Hematopoietic multipotent progenitor cell treated with erythropoietin and hydrocortisone succinate and interleukin-3 and kit ligand, for 4 days (in vitro differentiated cells): ENCODE measurements at regions not wholly inside any gene's neighbourhood (a gene's known extent, or its start where the extent isn't known, plus 50 kb on each side); places are given as distances from the start of the nearest gene placed in this dataset.
"Not testable (repeated sequence)": the region's sequence is repeated elsewhere in the genome, so short reads cannot be mapped to it uniquely, and the experiment has no call there.

ENCODE experiments used
- DNase-seq: peaks from one replicate; pipeline ENCODE4 v3.0.0-alpha.2; 2015

DNA sequence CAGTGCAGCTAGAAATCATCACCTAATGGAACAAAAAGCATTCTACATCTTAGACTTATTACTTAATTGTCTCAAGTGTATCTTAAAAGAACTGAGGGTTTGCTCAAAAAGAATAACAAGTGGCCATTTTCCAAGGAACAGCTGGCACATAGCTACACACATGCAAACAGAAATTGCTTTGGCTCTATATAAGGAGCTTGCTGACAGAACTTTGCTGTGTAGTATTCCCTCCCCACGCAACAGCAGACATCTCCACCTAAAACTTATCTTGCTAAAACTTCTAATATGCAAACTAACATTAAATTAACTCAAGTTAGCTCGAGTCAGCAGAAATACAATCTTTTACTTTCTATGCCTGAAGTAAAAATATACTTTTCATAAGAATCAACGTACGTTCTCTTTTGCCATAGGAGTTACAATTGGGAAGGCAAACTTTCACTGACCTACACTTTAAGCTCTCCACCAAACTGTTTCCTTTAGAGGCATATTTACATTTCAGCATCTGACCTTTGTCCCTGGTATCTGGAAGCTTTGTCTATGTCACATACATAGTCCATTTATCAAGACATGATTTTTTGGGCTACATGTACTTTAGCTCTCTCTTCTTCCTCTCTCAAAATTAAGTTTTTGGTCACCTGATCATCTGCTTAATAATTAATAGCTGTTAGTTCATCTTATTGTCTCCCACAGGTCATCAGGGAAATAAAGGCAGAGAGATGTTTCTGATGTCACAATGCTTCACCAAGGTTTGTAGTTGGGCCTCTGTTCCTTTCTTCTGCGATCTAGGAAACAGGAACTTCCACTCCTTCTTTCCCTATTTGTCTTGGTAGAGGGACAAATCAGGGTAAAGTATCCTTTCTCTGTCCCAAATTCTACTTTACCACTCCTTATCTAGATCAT lies 163.4 kb upstream of the AGTR1 start:
- DNase-seq, result no peak

DNA sequence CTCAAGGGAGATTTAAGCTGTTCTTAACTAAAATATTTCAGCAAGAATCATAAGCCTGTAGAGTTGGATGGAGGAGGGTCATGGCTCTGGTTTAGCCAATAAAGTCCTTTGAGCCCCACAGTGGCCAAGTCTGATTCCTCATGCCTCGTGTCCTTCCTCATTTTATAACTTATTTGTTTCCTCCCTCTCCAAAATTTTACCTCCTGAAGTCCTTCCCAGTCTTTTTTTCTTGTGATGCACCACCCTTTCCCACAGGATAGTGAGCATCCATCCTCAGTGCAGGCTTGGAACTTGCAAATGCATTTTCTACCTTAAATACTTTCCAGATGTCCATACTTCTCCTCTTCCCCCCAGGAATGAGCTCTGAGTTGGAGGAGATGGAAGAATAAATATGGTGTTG lies 162.7 kb upstream of the AGTR1 start:
- DNase-seq, result no peak

DNA sequence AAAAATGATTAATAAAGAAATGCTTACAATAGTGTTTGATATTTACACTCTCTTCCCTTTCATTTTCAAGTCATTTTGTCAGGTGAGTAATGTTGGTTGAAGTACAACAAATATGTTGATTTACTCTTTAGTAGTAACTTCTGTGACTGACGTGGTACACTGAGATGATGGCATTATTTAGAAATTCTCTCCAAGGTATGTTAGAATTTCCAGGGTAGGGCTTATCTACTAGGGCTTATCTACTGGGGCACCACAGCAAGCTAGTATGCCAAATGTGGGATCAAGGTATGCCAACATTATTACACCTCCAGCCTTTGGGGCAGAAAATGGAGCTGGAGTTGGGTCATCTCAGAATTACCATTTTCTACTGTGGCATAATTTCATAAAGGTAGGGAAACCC lies 157.4 kb upstream of the AGTR1 start:
- no peak for DNase-seq

DNA sequence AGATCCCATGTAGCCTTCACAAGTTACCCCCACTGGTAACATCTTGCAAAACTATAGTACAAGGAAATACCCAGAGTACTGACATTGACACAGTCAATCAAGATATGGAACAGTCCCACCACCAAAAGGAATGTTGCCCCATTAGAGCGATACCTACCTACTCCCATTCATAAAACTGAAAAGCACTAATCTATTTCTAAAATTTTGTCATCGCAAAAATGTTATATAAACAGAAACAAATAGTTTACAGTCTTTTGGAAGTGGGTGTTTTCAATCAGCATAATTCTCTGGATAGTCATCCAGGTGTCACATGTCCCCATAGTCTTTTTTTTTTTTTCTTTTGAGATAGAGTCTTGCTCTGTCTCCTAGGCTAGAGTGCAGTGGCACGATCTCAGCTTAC lies 156.9 kb upstream of the AGTR1 start:
- no peak for DNase-seq

DNA sequence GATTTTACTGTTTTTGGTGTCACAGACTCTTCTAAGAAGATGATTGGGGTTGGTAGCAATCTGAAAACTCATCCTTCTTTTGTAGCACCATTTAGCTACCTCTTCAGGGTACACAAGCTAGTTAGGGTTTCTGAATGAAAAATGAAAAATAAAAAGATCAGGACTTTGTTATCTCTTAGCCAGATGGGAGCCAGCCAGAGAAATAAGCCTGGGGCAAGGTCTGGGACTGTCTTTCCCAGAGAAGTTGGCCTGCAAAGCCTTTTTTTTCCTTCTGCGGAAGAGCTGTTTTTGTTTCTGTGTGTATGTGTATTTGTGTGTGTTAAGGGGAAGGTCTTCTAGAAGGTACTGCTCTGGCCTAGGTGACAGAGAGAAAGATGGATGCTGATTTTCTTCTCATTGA lies 150.7 kb upstream of the AGTR1 start:
- no peak for DNase-seq

DNA sequence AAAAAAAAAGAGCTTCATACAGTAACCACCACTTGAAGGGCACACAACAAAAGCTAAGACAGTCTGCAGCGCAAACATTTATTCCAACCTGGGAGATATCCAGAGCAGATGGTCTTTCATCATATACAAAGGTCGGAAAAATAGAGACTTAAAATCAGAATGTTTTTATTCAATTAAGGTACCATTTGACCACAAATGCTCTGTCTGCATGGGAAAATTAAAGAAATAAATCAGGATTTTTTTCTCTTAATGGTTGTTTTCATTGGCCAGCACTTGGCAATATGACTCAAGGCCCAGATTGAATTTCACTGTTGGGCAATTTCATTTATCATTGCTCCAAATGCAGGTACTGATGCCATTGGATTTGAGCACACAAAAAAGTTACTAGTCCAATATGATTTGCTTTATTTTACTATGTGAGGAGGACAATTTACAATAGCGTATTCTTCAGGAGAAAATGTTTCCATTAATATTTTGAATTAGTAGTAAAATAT lies 145.9 kb upstream of the AGTR1 start:
- DNase-seq, result no peak

DNA sequence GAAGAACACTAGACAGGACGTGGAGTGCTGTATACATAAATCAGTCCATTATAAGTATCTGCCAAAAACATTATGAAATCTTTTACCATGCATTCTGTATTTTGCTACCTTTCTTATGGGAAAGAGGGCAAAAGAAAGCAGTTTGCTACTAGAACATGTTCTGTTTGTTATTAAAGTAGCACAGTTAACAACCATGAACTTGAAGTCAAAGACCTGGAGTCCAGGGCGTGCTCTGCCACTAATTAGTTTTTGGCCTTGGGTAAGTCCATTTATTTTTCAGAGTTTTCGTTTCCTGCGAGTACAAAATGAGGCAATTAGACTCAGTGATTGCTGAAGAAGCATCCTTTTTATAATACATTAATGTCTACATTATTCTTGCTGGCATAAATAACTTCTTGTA lies 143.3 kb upstream of the AGTR1 start:
- no peak for DNase-seq

DNA sequence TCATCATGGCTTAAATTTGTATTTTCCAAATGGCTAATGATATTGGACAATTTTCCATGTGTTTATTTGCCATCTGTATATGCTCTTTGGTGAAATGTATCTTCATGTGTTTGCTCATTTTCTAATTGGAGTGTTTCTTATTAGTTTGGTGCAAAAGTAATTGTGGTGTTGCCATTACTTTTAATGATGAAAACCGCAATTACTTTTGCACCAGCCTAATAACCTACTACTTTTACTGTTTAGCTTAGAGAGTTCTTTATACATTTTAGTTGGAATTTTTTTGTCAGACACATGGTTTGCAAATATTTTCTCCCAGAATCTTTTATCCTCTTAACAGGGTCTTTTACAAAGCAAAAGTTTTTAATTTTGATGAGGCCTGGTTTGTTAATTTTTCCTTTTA lies 141.0 kb upstream of the AGTR1 start:
- no peak for DNase-seq

DNA sequence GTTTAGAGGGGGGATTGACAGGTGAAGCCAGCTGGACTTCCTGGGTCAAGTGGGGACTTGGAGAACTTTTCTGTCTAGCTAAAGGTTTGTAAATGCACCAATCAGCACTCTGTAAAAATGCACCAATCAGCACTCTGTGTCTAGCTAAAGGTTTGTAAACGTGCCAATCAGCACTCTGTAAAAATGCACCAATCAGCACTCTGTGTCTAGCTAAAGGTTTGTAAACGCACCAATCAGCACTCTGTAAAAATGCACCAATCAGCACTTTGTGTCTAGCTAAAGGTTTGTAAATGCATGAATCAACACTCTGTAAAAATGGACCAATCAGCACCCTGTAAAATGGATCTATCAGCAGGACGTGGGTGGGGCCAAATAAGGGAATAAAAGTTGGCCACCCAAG lies 120.1 kb upstream of the AGTR1 start:
- DNase-seq, result not testable (repeated sequence)

DNA sequence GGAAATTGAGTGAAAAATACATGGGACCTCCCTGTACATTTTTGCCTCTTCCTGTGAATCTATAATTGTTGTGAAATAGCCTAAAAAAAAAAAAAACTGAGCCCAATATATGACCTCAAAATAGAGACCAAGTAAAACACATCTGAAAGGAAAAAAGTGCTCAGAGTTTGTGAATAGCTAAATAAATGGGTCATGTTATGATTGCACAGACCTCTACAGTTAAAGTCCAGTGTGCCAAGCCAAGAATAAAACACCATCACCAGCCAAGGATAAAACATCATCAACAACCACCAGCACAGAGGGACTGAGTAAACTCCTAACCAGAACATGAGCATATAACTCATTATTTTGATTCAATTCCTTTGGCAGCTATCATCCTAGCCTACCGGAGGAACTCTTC lies 115.6 kb upstream of the AGTR1 start:
- DNase-seq, result no peak

DNA sequence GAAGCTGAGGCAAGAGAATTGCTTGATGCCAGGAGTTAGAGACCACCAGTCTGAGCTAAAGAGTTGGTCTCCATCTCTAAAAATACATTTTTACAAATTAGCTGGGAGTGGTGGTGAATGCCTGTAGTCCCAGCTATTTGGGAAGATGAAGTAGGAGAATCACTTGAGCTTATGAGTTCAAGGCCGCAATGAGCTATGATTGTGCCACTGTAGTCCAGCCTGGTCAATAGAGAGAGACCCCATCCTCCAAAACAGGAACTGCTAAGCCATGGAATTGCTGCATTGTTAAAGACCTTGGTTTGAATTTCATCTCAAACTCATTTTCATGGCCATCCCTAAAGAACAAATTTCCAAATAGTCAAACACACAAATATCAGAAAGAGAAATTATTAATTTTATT lies 113.9 kb upstream of the AGTR1 start:
- no peak for DNase-seq

DNA sequence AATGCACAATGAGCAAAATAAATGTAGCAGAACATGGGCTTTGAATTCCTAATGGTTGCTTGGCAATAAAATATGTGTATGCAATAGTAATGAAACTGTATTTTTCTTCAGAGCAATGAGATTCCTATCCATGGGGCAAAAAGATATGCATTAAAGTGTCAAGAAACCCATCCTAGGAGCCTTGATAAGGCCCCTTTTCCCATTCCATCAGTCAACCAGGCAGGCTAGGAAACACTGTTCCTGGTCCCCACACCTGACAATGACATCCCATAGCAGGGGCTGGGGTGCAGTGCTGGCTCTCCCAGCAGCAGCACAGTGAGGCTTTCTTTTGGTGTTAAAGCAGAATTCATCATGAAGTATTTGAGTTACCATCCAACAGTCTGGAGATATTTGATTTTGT lies 113.3 kb upstream of the AGTR1 start:
- no peak for DNase-seq

DNA sequence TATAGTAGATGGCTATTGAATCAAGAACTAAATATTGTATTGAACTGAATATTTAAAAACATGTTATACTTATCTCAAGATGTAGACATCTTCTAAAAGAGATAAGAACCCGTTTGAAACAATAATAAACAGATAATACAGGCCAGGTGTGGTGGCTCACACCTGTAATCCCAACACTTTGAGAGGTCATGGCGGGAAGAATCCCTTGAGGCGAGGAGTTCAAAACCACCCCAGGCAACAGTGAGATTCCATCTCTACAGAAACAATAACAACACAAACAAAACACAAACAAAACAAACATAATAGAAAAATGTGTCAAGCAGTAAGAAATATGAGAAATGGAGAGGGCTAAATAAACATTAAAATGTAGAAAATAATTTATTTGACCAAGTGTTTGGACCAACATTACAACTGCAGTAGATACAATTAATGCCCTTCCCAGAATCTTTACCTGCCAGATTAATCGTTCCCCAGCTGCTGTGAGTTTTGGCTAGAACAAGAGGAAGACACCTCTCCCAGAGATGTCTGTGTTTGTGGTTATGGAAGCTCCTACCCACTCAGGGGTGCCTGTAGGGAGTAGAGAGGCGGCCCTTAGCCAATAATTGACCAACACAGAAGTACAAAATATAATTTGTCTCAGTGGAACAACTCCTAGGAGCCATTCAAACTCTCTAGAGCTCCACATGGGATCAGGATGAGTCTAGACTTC lies 111.9 kb upstream of the AGTR1 start:
- no peak for DNase-seq

DNA sequence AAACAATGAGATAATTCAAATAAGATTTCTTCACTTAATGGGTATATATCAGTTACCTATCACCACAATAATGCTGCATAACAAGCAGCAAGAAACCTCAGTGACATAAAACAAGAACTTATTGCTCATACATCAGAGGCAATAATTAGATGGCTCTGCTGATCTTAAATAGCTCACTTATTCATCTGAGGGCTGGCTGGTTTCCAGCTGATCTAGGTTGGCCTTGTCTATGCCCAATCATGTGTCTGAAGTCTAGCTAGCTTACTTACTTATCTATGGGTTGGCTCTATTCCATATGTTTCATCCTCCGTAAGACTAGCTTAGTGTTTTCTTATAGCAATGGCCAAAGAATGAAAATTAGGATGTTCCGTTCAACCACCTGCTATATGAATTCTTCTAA lies 109.4 kb upstream of the AGTR1 start:
- DNase-seq, result peak; percentile 1

DNA sequence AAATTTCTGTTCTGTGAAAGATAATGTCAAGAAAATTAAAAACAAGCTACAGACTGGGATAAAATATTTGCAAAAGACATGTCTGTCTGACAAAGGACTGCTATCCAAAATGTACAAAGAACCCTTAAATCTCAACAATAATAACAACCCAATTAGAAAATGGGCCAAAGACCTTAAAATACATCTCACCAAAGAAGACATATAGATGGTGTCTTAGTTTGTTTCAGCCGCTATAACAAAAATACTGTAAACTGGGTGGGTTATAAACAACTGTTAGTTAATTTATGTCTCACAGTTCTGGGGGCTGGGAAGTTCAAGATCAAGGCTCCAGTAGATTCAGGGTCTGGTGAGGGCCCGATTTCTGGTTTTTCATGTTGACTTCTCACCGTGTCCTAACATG lies 106.2 kb upstream of the AGTR1 start:
- no peak for DNase-seq

DNA sequence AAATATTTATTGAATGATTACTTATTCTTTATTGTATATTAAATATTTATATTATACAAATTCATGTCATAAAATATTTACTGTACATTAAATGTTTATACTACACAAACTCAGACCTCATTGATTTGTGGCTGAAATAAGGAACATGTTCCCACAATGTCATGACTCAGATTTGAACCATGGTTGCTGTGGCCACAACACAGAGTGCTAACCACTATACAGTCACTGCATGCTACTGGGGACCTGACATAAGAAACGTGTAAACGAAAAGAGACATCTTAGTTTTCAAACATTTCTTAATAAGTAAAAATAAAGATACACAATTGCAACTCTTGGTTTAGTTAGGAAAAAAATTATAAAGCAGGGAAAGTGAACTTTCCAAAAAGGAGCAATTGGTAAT lies 99.1 kb upstream of the AGTR1 start:
- DNase-seq, result no peak

DNA sequence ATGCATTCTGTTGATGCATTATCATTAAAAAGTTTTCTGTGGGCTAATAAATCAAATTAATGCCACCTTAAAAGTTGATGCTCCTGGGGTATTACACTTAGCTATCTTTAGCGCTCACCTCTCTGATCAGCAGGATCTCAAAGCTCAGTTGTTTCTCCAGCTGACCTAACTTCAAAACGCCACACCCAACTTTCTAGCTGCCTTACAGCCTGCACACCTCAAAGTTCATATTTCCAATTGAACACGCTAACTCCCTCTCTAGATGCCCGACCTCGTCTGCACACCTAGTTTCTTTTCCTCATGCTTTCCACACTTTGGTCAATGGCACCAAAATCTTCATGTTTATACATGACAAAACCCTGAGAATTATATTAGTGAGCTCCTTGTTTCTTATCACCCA lies 98.2 kb upstream of the AGTR1 start:
- no peak for DNase-seq

DNA sequence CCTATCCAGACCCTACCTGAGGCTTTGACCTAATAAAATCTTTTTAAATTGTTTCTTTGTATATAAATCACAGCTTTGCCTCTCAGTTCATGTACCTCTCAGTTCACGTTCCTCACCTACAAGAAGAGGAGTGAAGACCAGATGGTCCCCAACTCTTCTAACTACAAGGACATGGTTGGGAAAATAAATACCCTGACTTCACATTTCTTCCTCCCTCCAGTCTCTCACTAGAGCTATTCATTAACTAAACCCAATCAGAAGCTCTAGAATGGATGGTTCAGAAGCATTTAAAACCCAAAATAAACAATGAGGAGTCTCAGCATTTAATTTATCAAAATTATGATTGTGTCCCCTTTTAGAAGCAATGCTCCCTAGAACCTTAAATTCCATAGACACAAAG lies 97.3 kb upstream of the AGTR1 start:
- DNase-seq, result no peak

DNA sequence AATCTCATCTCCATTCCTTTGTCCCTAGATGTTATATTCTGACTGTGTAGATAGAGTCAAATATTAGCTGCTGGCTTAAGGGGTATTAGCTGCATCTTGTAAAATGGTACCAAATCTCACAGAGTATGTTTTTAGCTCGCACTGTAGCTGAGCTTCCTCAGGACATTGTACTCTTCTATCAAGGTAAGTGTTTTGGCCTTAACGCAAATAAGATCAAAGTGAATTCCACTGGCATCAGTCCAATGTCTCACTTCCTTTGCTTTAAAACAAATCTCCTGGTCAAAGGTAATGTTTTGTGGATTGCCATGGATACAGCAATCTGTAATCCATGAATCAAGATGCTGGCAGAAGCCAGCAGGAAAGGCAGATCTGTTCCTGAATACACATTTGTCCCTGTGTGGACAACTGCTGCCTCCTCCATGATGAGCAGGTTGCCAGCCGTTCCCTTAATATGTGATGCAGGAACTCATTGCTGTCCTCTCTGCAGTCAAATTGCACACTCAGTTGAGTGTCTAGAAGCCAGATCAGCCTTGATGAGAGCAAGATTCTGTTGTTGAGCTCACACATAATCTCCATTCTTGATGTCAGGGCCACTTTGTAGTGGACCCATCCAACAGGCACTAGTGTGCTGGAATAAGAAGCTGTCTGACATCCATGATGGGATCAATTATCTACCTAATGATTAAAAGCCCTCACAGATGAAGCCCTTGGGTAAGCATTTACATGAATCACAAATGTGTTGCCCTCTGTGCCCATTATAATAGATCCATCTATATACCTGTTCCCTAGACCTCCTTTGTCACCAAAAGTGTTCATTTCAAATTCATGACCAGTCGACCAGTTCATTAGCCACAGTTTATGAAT lies 96.6 kb upstream of the AGTR1 start:
- DNase-seq, result no peak

DNA sequence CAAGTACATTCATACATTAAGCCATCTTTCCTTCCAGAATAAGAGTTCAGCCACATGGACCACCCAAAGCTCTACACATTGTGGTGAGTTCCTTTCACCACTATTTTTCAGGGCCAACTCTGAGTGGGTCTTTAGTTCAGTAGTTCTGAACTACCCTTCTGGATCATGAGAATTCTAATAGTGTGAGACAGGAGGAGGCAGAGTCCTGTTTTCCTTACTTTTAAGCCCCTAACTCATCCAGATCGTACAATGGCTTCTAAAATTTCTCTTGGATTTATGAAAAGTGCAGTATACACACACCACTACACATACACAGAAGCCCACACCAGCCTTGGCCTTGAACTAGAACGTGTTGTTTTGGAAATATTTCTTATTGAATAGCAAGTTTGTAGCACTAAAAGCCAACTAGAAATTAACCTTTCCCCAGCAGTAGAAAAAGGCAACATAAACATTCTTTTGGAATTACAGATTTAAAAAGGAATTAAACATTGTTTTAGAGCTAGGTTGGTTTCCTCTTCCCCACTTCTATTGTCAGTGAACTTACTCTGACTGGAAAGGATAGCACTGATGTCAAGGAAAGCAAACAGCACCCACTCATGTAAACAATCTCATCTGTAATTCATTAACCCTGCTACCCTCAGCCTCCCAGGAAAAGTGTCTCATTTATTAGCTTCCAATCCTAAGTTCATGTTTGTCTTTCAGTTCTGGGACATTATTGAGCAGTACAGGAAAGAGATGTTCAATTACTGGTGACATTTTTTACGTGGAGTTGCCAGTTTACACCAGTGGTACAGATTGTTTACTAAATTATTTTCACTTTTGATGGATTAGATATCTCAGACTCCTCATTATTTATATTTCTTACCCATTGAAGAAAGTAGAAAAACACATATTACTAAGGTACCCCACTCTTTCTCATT lies 95.7 kb upstream of the AGTR1 start:
- no peak for DNase-seq

DNA sequence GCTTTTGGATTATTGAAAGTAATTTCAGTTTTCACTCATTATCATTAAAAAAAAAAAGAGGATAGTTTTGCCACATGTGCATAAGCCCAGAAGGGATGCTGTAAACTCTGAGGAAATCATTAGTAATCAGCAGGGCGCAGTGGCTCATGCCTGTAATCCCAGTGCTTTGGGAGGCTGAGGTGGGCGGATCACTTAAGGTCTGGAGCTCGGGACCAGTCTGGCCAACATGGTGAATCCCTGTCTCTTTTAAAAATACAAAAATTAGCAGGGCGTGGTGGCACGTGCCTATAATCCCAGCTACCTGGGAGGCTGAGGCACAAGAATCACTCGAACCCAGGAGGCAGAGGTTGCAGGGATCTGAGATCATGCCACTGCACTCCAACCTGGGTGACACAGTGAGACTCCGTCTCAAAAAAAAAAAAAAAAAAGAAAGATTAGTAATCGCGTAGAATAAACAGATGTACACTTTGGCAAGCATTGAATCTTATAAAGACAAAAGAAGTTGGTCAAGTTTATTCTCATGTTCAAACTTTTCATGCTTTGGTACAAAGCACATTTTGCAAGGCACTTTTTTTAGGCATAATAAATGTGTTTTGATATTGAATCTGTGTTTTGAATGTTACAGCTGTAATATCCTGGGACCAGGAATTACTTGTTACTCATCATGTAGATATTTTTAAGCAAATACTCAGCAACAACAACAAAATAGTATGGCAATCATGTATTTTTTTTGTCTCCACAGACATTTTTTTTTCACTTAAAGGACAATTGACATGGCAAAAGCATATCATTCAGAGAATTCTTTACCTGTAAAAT lies 93.2 kb upstream of the AGTR1 start:
- no peak for DNase-seq
